ENCODE measurements at regions not wholly inside any gene's neighbourhood (a gene's known extent, or its start where the extent isn't known, plus 50 kb on each side); places are given as distances from the start of the nearest gene placed in this dataset.

GRCh38 chr18:46334868-46335281 lies 230.7 kb downstream of the HAUS1 start:
- H3K27ac Mint-ChIP-seq (ENCODE audit: unreplicated experiment), result no peak overlapping the region
- H3K27me3 Mint-ChIP-seq (ENCODE audit: unreplicated experiment), result peaks cover 76% of the 10 kb centered on the region
- peaks cover 17% of the 10 kb centered on the region for H3K4me1 Mint-ChIP-seq (ENCODE audit: unreplicated experiment)
- TF ChIP-seq, protein P1, sequence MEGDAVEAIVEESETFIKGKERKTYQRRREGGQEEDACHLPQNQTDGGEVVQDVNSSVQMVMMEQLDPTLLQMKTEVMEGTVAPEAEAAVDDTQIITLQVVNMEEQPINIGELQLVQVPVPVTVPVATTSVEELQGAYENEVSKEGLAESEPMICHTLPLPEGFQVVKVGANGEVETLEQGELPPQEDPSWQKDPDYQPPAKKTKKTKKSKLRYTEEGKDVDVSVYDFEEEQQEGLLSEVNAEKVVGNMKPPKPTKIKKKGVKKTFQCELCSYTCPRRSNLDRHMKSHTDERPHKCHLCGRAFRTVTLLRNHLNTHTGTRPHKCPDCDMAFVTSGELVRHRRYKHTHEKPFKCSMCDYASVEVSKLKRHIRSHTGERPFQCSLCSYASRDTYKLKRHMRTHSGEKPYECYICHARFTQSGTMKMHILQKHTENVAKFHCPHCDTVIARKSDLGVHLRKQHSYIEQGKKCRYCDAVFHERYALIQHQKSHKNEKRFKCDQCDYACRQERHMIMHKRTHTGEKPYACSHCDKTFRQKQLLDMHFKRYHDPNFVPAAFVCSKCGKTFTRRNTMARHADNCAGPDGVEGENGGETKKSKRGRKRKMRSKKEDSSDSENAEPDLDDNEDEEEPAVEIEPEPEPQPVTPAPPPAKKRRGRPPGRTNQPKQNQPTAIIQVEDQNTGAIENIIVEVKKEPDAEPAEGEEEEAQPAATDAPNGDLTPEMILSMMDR (IDR thresholded peaks at IDR 0.05), result no peak
- no peaks in the 10 kb centered on the region for H3K9me3 Mint-ChIP-seq (ENCODE audit: unreplicated experiment)
- no peak for DNase-seq (ENCODE audit: extremely low spot score, unreplicated experiment)
- no peaks in the 10 kb centered on the region for H3K36me3 Mint-ChIP-seq (ENCODE audit: unreplicated experiment)
- H3K4me3 Mint-ChIP-seq (ENCODE audit: unreplicated experiment), result peak overlapping the region; percentile 67

DNA sequence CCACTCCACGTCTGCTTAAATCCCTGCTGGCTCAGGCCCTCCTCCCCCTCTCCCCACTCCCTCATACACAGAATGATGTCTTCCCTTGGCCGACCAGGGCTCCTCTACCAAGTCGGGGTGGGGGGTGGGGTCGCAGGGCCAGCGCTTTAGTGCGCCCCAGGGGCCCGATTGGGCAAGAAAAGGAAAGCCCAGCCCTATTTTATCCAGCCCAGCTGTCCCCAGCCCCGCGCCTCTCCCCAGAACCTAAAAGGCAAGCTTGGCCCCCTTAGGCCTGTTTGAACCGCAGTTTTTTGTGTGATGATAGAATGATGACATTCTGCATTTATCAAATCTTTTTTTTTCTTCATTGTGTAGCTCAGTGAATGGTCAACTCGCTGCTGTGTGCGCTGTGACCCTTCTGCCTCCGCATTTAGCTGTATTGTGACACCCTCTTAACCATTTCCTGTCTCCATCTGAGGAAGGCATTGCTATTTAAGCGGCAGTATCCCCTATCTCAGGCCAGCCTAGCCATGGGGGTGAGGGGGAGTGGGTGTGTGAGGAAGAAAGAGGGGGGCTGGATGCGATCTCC lies 231.4 kb downstream of the HAUS1 start:
- Mint-ChIP-seq H3K27ac (ENCODE audit: unreplicated experiment) (no peak overlapping the region), H3K27me3 (ENCODE audit: unreplicated experiment) (peaks cover 75% of the 10 kb centered on the region), H3K36me3 (ENCODE audit: unreplicated experiment) (no peaks in the 10 kb centered on the region), H3K4me1 (ENCODE audit: unreplicated experiment) (peaks cover 17% of the 10 kb centered on the region), H3K9me3 (ENCODE audit: unreplicated experiment) (no peaks in the 10 kb centered on the region), H3K4me3 (ENCODE audit: unreplicated experiment) (peak overlapping the region; percentile 67)
- no peak for DNase-seq (ENCODE audit: extremely low spot score, unreplicated experiment)
- TF ChIP-seq, protein P1 (IDR thresholded peaks at IDR 0.05), result no peak

DNA sequence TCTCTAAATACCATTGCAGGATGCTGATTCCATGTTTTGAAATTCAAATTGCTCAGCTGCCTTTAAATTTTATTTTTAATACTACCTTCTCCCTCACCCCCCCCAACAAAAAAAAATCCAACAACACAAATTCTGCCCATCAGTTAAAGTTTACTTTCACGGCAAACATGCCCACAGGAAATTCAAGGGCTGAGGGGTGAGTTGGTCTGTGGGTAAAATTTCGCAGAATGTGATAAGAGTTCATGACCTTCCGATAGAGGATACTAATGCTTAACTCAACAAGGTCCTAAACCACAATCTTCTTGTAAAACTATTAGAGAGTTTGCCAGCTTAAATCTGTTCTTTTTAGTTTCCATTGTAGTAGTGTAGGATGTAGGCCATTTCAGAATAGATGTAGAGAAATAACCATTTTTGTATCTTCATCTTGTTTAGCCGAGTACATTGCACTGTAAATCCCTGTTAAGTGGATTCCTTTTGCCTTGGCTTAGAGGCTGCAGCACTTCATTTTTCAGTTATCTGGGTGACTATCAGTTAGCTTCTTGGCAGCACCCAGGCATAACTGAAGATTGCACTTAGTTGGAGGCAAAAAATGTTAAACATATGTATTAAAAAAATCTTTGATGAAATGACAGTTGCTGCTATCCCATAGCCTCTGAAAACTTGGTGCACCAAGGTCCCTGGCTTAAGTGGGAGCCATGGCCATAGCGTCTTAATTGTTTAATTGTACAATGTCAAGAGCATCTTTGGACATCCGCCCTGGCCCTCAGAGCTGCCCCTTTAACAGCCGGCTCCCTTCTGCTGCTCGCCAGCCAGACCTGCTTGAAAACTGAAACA lies 232.3 kb downstream of the HAUS1 start:
- Mint-ChIP-seq H3K4me3 (ENCODE audit: unreplicated experiment) (no peak overlapping the region), H3K9me3 (ENCODE audit: unreplicated experiment) (no peaks in the 10 kb centered on the region), H3K27ac (ENCODE audit: unreplicated experiment) (no peak overlapping the region), H3K36me3 (ENCODE audit: unreplicated experiment) (no peaks in the 10 kb centered on the region), H3K4me1 (ENCODE audit: unreplicated experiment) (peaks cover 17% of the 10 kb centered on the region), H3K27me3 (ENCODE audit: unreplicated experiment) (peaks cover 76% of the 10 kb centered on the region)
- DNase-seq (ENCODE audit: extremely low spot score, unreplicated experiment), result no peak
- TF ChIP-seq, protein P1 (IDR thresholded peaks at IDR 0.05), result no peak

- no peak overlapping the region for H3K27ac Mint-ChIP-seq (ENCODE audit: unreplicated experiment)
- no peaks in the 10 kb centered on the region for H3K36me3 Mint-ChIP-seq (ENCODE audit: unreplicated experiment)
- H3K4me1 Mint-ChIP-seq (ENCODE audit: unreplicated experiment), result peaks cover 17% of the 10 kb centered on the region
- DNase-seq (ENCODE audit: extremely low spot score, unreplicated experiment), result no peak
- H3K4me3 Mint-ChIP-seq (ENCODE audit: unreplicated experiment), result no peak overlapping the region
- no peaks in the 10 kb centered on the region for H3K9me3 Mint-ChIP-seq (ENCODE audit: unreplicated experiment)
- TF ChIP-seq, protein P1 (IDR thresholded peaks at IDR 0.05), result no peak
- peaks cover 69% of the 10 kb centered on the region for H3K27me3 Mint-ChIP-seq (ENCODE audit: unreplicated experiment)
These were observed 233.1 kb downstream of the HAUS1 start for GRCh38 chr18:46337271-46337670.

GRCh38 chr18:46338205-46338604 lies 234.0 kb downstream of the HAUS1 start:
- DNase-seq (ENCODE audit: extremely low spot score, unreplicated experiment), result no peak
- Mint-ChIP-seq H3K27ac (ENCODE audit: unreplicated experiment) (no peak overlapping the region), H3K4me1 (ENCODE audit: unreplicated experiment) (peaks cover 17% of the 10 kb centered on the region), H3K4me3 (ENCODE audit: unreplicated experiment) (no peak overlapping the region), H3K9me3 (ENCODE audit: unreplicated experiment) (no peaks in the 10 kb centered on the region), H3K27me3 (ENCODE audit: unreplicated experiment) (peaks cover 60% of the 10 kb centered on the region), H3K36me3 (ENCODE audit: unreplicated experiment) (no peaks in the 10 kb centered on the region)
- TF ChIP-seq, protein P1 (IDR thresholded peaks at IDR 0.05), result no peak

Measured in osteocyte (in vitro differentiated cells).